Calu3 (cell line): ENCODE measurements at regions not wholly inside any gene's neighbourhood (a gene's known extent, or its start where the extent isn't known, plus 50 kb on each side); places are given as distances from the start of the nearest gene placed in this dataset.
A peak's percentile ranks its signal among the peaks of the same experiment; 100 is the strongest.

Source experiments
- BruUV-seq: library from RNA; stranded (reverse); fragments of 400-500 nt; replicated peaks from 2 replicates; lab custom pipeline; 2021; lab: Mats Ljungman, UMichigan
- CTCF ChIA-PET: fragments of 300-600 bp; sonication (Branson Sonifier 250); formaldehyde crosslinking; loops from one replicate; lab custom pipeline; 2022; ENCODE audit warnings: antibody characterized with exemption; lab: Charles Lee
- DNase-seq: peaks from one replicate; pipeline ENCODE4 v3.0.0; 2022
- H3K27ac Mint-ChIP-seq: one replicate; pipeline ENCODE4 v1.8.0; 2022; ENCODE audit warnings: mixed read lengths; ENCODE audit not compliant: unreplicated experiment
- H3K27me3 Mint-ChIP-seq: one replicate; pipeline ENCODE4 v1.8.0; 2022; ENCODE audit warnings: mixed read lengths; ENCODE audit not compliant: unreplicated experiment
- H3K36me3 Mint-ChIP-seq: one replicate; pipeline ENCODE4 v1.8.0; 2022; ENCODE audit warnings: mild to moderate bottlenecking, moderate library complexity, mixed read lengths; ENCODE audit not compliant: insufficient read depth, unreplicated experiment
- H3K4me1 Mint-ChIP-seq: one replicate; pipeline ENCODE4 v1.8.0; 2022; ENCODE audit warnings: mild to moderate bottlenecking, low read depth, mixed read lengths; ENCODE audit not compliant: unreplicated experiment
- H3K4me3 Mint-ChIP-seq: one replicate; pipeline ENCODE4 v1.8.0; 2022; ENCODE audit warnings: mild to moderate bottlenecking, low read depth, moderate library complexity, mixed read lengths; ENCODE audit not compliant: unreplicated experiment
- H3K9me3 Mint-ChIP-seq: one replicate; pipeline ENCODE4 v1.8.0; 2022; ENCODE audit warnings: low read depth, mixed read lengths; ENCODE audit not compliant: unreplicated experiment
- CTCF ChIP-seq: fragments of 200-600 bp; IDR thresholded peaks from one replicate; pipeline ENCODE4 v1.8.0; 2022; ENCODE audit warnings: antibody characterized with exemption; ENCODE audit not compliant: unreplicated experiment
- intact Hi-C: fragments of 100-400 bp; cut with micrococcal nuclease; formaldehyde crosslinking; loops from one replicate; pipeline ENCODE4 v1.10.0; 2022; ENCODE audit not compliant: unreplicated experiment

- BruUV-seq: no TSS peak
- H3K27me3 Mint-ChIP-seq: no peaks in the 10 kb centered on the region
- intact Hi-C loops: no loop called here
- H3K4me1 Mint-ChIP-seq: no peaks in the 10 kb centered on the region
- no peak for DNase-seq
- H3K9me3 Mint-ChIP-seq: no peaks in the 10 kb centered on the region
- no peaks in the 10 kb centered on the region for H3K36me3 Mint-ChIP-seq
- CTCF ChIA-PET: no interaction called here
- H3K4me3 Mint-ChIP-seq: no peak overlapping the region
- H3K27ac Mint-ChIP-seq: no peak overlapping the region
- no peak for TF ChIP-seq CTCF
Measured at GRCh38 chr4:126207910-126208309, 893.2 kb downstream of the FAT4 start.

GRCh38 chr4:126209147-126209546, 894.4 kb downstream of the FAT4 start:
- Mint-ChIP-seq H3K4me3 (no peak overlapping the region), H3K27me3 (no peaks in the 10 kb centered on the region), H3K36me3 (no peaks in the 10 kb centered on the region), H3K9me3 (no peaks in the 10 kb centered on the region), H3K4me1 (no peaks in the 10 kb centered on the region), H3K27ac (no peak overlapping the region)
- intact Hi-C loops: no loop called here
- CTCF ChIA-PET: no interaction called here
- BruUV-seq: no TSS peak
- no peak for DNase-seq
- TF ChIP-seq CTCF: no peak

- DNase-seq: peak; percentile 39
- Mint-ChIP-seq H3K4me1 (no peaks in the 10 kb centered on the region), H3K27me3 (no peaks in the 10 kb centered on the region), H3K4me3 (peak overlapping the region; percentile 58), H3K27ac (peak overlapping the region; percentile 63), H3K36me3 (no peaks in the 10 kb centered on the region), H3K9me3 (no peaks in the 10 kb centered on the region)
- CTCF ChIA-PET: no interaction called here
- no TSS peak for BruUV-seq
- TF ChIP-seq CTCF: no peak
- intact Hi-C loops: loop anchor here (10.0 kb wide), 1 partner anchor 899 kb away; the partner anchor contains the start of gene FAT4
Measured at GRCh38 chr4:126213996-126214395, 899.2 kb downstream of the FAT4 start.

GRCh38 chr4:126215759-126216158, 901.0 kb downstream of the FAT4 start:
- H3K4me3 Mint-ChIP-seq: no peak overlapping the region
- no TSS peak for BruUV-seq
- no peak for TF ChIP-seq CTCF
- intact Hi-C loops: loop anchor here (10.0 kb wide), 1 partner anchor 901 kb away; the partner anchor contains the start of gene FAT4
- no peaks in the 10 kb centered on the region for H3K4me1 Mint-ChIP-seq
- no peak overlapping the region for H3K27ac Mint-ChIP-seq
- H3K36me3 Mint-ChIP-seq: no peaks in the 10 kb centered on the region
- DNase-seq: no peak
- no peaks in the 10 kb centered on the region for H3K9me3 Mint-ChIP-seq
- H3K27me3 Mint-ChIP-seq: no peaks in the 10 kb centered on the region
- CTCF ChIA-PET: interaction anchor here (0.7 kb wide), 1 partner anchor 940 kb away, joined by 4 read pairs; no protein-coding TSS in a partner anchor
